ENCODE measurements at regions not wholly inside any gene's neighbourhood (a gene's known extent, or its start where the extent isn't known, plus 50 kb on each side); places are given as distances from the start of the nearest gene placed in this dataset.
"Not testable (repeated sequence)": the region's sequence is repeated elsewhere in the genome, so short reads cannot be mapped to it uniquely, and the experiment has no call there.

GRCh38 chr1:148363439-148363810 is 119.7 kb downstream of the PPIAL4G start:
- peaks cover 69% of the 10 kb centered on the region for H3K27me3 Mint-ChIP-seq (ENCODE audit: low read depth, poor library complexity)
- H3K36me3 Mint-ChIP-seq (ENCODE audit: low read depth) = no peaks in the 10 kb centered on the region
- no peak overlapping the region for H3K27ac Mint-ChIP-seq
- H3K9me3 Mint-ChIP-seq = no peaks in the 10 kb centered on the region
- peak overlapping the region; percentile 82 for H3K4me3 Mint-ChIP-seq
- H3K4me1 Mint-ChIP-seq = peaks cover 21% of the 10 kb centered on the region
- TF ChIP-seq CTCF (IDR thresholded peaks at IDR 0.05) = no peak
- no peak for DNase-seq

- H3K27me3 Mint-ChIP-seq (ENCODE audit: low read depth, poor library complexity) = peaks cover 71% of the 10 kb centered on the region
- no peaks in the 10 kb centered on the region for H3K9me3 Mint-ChIP-seq
- peak overlapping the region; percentile 54 for H3K27ac Mint-ChIP-seq
- DNase-seq = peak; percentile 43
- H3K36me3 Mint-ChIP-seq (ENCODE audit: low read depth) = no peaks in the 10 kb centered on the region
- TF ChIP-seq CTCF (IDR thresholded peaks at IDR 0.05) = no peak
- H3K4me3 Mint-ChIP-seq = peak overlapping the region; percentile 82
- peaks cover 21% of the 10 kb centered on the region for H3K4me1 Mint-ChIP-seq
Observed at GRCh38 chr1:148362626-148363438, 120.3 kb downstream of the PPIAL4G start.

GRCh38 chr1:148362216-148362611 is 120.9 kb downstream of the PPIAL4G start:
- no peak overlapping the region for H3K27ac Mint-ChIP-seq
- peaks cover 21% of the 10 kb centered on the region for H3K4me1 Mint-ChIP-seq
- no peak for TF ChIP-seq CTCF (IDR thresholded peaks at IDR 0.05)
- H3K36me3 Mint-ChIP-seq (ENCODE audit: low read depth) = no peaks in the 10 kb centered on the region
- H3K9me3 Mint-ChIP-seq = no peaks in the 10 kb centered on the region
- H3K4me3 Mint-ChIP-seq = peak overlapping the region; percentile 82
- peaks cover 76% of the 10 kb centered on the region for H3K27me3 Mint-ChIP-seq (ENCODE audit: low read depth, poor library complexity)
- DNase-seq = no peak

- peaks cover 82% of the 10 kb centered on the region for H3K27me3 Mint-ChIP-seq (ENCODE audit: low read depth, poor library complexity)
- H3K9me3 Mint-ChIP-seq; H3K36me3 Mint-ChIP-seq (ENCODE audit: low read depth); H3K27ac Mint-ChIP-seq: not testable (repeated sequence)
- peak; percentile 25 for DNase-seq
- peaks cover 21% of the 10 kb centered on the region for H3K4me1 Mint-ChIP-seq
- H3K4me3 Mint-ChIP-seq = peak overlapping the region; percentile 82
- TF ChIP-seq CTCF (IDR thresholded peaks at IDR 0.05) = peak; percentile 54
Observed at GRCh38 chr1:148361427-148362215, 121.5 kb downstream of the PPIAL4G start.

- H3K9me3 Mint-ChIP-seq = peaks cover 5% of the 10 kb centered on the region
- no peak overlapping the region for H3K27ac Mint-ChIP-seq
- peaks cover 18% of the 10 kb centered on the region for H3K4me1 Mint-ChIP-seq
- peaks cover 97% of the 10 kb centered on the region for H3K27me3 Mint-ChIP-seq (ENCODE audit: low read depth, poor library complexity)
- no peak overlapping the region for H3K4me3 Mint-ChIP-seq
- no peaks in the 10 kb centered on the region for H3K36me3 Mint-ChIP-seq (ENCODE audit: low read depth)
- DNase-seq = no peak
- TF ChIP-seq CTCF (IDR thresholded peaks at IDR 0.05) = no peak
Observed at GRCh38 chr1:148357037-148357436, 126.1 kb downstream of the PPIAL4G start.
